NCI-H526 (cell line): ENCODE measurements at regions not wholly inside any gene's neighbourhood (a gene's known extent, or its start where the extent isn't known, plus 50 kb on each side); places are given as distances from the start of the nearest gene placed in this dataset.
A peak's percentile ranks its signal among the peaks of the same experiment; 100 is the strongest.
"Not testable (repeated sequence)": the region's sequence is repeated elsewhere in the genome, so short reads cannot be mapped to it uniquely, and the experiment has no call there.

Experiments
- DNase-seq, 2 experiments: peaks; one replicate each; lab custom pipeline; 2025; lab: John Stamatoyannopoulos, UW

- no peak for DNase-seq
Measured at GRCh38 chr6:154602296-154602695, 91.8 kb upstream of the CNKSR3 start.

DNA sequence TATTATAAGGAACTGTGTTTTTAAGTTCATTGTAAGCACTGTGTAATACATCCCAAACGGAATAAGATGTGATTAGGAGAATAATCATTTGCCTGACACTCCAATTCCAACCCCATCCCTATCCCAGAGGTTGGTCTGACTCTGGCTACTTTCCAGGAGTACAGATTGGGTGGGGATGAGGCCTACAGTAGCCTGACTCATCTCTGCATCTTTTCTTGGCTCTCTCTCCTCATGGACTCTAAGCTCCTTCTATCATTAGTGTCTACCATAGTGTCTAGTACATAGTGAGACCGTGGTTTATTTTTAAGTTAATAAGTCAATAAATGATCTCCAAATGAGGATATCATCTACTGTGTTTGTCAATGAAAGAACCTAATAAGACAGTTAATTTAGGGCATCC lies 92.2 kb upstream of the CNKSR3 start:
- no peak for DNase-seq

GRCh38 chr6:154604119-154604518 lies 93.6 kb upstream of the CNKSR3 start:
- DNase-seq: no peak

DNA sequence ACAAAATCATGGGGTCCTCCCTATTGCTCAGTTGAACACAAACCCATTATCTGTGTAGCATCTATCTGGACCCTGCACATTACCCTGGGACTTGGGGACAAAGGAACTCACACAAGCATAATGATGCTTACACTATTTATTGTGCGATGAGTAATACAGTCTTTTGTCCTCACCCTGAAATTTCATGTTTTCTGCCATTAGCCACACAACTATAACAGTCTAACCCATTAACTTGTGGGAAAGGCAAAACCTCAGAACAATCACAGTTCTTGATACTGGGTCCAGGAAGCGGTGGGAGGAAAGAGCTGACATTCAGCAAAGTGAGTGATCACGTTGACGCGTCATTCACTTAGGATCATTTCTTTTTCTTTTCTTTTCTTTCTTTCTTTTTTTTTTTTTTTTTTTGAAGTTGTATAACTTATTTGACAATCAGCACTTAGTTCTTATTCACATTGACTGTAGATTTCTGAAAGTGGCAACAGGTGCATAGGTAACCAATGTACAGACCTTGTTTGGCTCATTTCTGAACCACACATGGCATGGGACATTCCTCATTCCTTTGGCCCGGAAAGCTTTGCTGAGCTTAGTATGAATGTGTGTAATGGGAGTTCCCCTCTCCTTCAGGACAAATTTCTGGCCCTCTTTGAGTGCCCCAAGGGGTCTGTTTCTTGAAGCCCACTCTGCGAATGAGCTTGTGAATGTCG lies 94.8 kb upstream of the CNKSR3 start:
- DNase-seq: no peak

DNA sequence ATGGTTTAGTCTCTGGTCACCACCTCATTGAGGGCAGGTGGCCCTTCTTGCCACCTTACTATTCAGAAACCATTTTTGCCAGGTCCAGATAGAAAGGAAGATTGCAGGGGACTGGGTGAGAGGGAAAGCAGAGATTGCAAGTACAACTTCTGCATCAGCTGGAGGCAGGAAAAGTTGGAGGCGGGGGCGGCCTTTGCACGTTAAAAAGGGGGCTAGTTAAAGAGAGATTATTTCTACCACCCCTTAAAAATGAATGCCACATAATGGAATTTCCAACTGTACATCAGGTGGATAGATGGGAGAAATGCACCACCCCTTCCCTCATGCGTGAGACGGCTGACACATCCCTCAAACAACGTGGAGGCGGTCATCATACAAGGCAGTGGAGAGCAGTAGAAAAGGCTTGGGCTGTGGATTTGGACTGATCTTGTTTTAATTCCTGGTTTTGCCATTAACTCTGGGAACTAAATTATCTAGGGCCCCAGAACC lies 95.4 kb upstream of the CNKSR3 start:
- DNase-seq: no peak

DNA sequence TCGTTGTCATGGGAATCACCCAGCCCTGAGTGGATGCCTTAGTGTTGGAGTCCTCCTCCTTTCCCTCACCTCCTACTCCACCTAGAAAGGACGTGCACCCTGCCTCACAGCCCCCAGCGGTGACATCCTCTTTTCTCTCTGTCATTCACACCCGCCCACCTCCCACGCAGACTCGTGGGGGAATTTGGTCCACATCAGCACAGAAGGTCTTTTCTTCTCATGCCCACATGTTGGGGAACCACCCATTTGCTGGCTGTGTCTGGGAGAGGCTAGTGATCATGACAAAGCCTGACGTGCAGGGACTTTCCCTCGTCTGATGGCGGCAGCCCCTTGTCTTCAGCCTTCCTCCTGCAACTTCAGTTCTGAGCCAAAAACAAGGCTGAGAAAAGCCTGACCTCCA lies 96.0 kb upstream of the CNKSR3 start:
- DNase-seq: no peak

GRCh38 chr6:154606860-154607259 lies 96.4 kb upstream of the CNKSR3 start:
- DNase-seq: no peak

DNA sequence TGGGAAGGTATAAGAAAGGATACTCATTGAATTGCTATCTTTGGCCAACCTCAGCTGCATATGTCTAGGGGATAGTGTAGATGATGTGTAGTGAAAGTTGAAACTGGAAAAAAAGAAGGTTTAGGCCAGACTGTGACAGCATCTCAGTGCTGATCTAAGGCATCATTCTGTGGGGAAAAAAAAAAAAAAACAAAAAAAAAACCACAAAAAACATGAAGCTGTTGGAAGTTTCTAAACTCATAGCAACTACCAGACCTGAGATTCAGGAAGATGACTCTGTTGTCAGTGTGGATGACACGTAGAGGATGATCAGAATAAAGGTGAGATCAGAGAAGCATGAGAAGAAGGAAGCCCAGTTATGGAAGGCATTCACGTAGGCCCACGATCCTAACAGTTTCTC lies 100.8 kb upstream of the CNKSR3 start:
- DNase-seq: no peak

DNA sequence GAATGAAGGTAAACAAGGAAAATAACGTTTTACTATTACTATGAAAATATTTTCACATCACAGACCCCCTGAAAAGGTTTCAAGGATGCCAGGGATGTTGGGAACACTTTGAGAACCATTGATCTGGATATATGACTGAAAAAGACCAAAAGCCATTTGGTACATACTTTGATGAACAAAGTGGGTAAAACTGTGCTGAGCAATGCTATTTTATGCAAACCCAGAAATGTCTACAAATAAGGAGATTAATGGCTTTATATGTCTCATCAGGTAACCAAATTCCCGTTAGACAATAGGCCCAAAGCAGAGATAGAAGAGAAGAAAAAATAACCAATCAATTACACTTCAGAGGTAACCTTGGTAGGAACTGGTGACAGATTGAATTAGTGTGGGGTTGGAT lies 101.4 kb upstream of the CNKSR3 start:
- peak in 1 of 2 experiments; percentile 51 for DNase-seq

GRCh38 chr6:154613137-154613676 lies 102.7 kb upstream of the CNKSR3 start:
- no peak for DNase-seq

DNA sequence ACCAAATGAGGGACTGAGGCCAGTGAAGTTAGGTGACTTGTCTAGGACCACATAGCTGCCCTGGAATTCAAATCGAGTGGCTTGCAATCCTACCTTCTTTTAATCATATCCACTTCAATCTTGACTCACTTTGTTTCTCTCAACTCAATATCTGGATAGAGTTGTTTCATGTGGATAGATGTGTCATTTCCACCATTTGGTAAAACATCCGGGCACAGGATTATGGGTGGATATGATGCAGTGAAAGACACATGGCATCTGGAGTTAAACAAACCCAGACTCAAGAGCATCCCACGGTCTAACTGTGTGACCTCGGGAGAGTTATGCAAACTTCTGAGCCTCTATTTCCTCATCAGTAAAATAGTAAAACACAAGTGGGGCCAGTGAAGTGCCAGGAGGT lies 103.6 kb upstream of the CNKSR3 start:
- DNase-seq: no peak

GRCh38 chr6:154614641-154615040 lies 104.2 kb upstream of the CNKSR3 start:
- DNase-seq: no peak

GRCh38 chr6:154615483-154616025 lies 105.1 kb upstream of the CNKSR3 start:
- peak in 1 of 2 experiments; percentile 22 for DNase-seq

- DNase-seq: no peak
Measured at GRCh38 chr6:154617175-154617574, 106.7 kb upstream of the CNKSR3 start.

DNA sequence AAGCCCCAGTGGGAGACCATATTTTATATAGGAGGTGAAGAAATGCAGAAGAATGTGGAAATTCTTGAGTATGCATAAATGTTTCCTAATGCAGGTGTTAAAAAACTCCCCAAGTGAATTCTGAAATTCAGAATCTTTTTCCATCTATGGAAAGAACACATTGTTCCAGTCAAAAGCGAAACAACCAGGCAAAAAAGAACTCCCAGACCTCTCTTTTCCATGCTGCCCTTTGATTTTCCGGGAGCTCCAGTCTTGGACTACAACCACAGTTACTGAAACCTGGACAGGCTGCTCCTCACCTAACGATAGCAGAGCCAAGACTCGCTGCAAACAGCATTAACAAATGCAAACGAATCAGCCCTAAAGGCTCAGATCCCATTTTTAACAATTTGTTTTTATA lies 108.7 kb upstream of the CNKSR3 start:
- DNase-seq: peak in 1 of 2 experiments; percentile 13

DNA sequence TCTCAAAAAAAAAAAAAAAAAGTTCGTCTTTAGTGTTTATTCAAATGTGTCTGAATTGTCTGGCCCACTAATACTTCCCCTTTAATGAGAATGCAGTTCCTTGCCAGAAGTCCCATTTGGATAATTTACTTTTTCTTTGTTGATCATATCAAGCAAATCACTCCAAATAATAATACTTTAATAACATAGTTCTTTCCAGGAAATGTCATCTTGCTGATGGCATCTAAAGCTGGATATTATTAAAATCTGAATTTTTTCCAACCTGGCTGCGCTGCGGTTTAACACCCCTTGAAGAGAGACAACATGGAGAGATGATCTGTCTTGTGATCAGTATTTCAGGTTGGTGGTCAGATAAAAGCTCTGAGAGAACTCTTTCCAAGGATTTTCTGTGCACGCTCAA lies 111.2 kb upstream of the CNKSR3 start:
- no peak for DNase-seq

DNA sequence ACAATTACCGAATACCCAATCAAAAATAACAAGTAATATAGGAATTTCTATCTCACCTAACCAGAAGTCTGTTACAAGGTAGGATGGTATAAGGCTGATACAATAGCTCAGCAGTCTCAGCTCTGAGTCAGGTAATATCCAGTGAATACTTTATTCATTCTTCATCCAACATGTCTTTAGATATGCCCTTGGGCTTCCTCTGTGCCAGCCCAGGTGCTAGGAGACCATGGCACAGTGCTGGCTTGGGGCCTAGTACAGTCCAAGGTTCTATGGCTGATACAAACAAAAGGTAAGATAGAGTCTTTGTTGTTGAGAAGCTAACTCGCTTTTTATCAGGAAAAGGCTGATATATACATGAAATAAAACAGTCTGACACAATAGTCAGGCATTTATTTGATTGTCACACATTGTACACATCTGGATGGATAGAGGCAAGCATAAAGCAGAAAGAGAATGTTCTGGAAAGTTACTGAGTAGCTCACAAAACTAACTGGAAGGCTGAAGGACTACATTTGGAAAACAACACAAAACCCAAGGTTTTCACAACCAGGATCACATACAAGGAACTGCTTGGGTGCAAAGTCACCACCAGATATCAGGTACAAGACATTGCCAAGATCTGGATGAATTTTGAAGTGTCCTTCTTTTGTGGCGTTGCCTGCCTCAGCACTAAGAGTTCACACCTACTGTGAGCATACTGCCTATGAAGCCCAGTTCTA lies 110.4 kb upstream of the SCAF8 start:
- no peak for DNase-seq

GRCh38 chr6:154623391-154623790 lies 109.8 kb upstream of the SCAF8 start:
- no peak for DNase-seq

GRCh38 chr6:154624038-154624599 lies 109.1 kb upstream of the SCAF8 start:
- DNase-seq: no peak

GRCh38 chr6:154624727-154625126 lies 108.5 kb upstream of the SCAF8 start:
- DNase-seq: not testable (repeated sequence)

DNA sequence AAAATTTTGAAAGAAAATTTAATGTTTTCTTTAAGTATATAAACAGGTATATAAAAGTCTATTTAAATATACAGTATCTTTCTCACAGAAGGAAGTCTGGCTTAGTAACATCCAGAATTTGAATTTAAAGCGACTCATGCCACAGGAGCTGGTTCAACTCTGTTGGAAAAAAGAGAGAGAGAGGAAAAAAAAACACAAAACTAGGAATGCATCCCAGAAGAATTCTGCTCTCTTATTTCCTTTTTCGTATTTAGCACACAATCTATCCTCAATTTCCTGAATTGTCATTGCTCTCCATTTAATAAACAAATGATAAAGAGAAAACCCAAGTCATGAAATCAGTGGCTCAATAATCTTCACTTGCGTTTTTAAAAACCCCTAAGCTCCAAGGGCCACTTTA lies 107.5 kb upstream of the SCAF8 start:
- no peak for DNase-seq

- no peak for DNase-seq
Measured at GRCh38 chr6:154629127-154629526, 104.1 kb upstream of the SCAF8 start.

- no peak for DNase-seq
Measured at GRCh38 chr6:154632119-154632518, 101.1 kb upstream of the SCAF8 start.
